ENCODE measurements at regions not wholly inside any gene's neighbourhood (a gene's known extent, or its start where the extent isn't known, plus 50 kb on each side); places are given as distances from the start of the nearest gene placed in this dataset.
"Not testable (repeated sequence)": the region's sequence is repeated elsewhere in the genome, so short reads cannot be mapped to it uniquely, and the experiment has no call there.

GRCh38 chr16:50447386-50447785, 78.6 kb upstream of the BRD7 start:
- not testable (repeated sequence) for TF ChIP-seq CTCF (IDR thresholded peaks at IDR 0.05; ENCODE audit: low read depth, low read length, missing input control); RAD21 (IDR thresholded peaks at IDR 0.05); TAF1 (conservative IDR thresholded peaks at IDR 0.05); REST (IDR thresholded peaks at IDR 0.05); ATF3 (IDR thresholded peaks at IDR 0.05); MAX (IDR thresholded peaks at IDR 0.05); FOXA1 (IDR thresholded peaks at IDR 0.05)
